T-cell (primary cell): ENCODE measurements at regions not wholly inside any gene's neighbourhood (a gene's known extent, or its start where the extent isn't known, plus 50 kb on each side); places are given as distances from the start of the nearest gene placed in this dataset.
"Not testable (repeated sequence)": the region's sequence is repeated elsewhere in the genome, so short reads cannot be mapped to it uniquely, and the experiment has no call there.

Source experiments
- ATAC-seq, 4 experiments: fragments of 200-7000 bp in 3 of 4; fragments of 150-1000 bp in 1 of 4; cut with Tn5 transposase; replicated peaks in 1 of 4; 1 replicate in 3 of 4; 2 replicates in 1 of 4; pipeline ENCODE4 v1.10.0; 2021; ENCODE audit warnings: moderate library complexity in 3 of 4, mild to moderate bottlenecking in 2 of 4, moderate number of reproducible peaks in 1 of 4
- CTCF ChIA-PET, 2 donors: fragments of 300-600 bp; sonication (Branson Sonifier 250); formaldehyde crosslinking; loops; one replicate each; lab custom pipeline; 2022; ENCODE audit warnings: antibody characterized with exemption in 2 of 2; lab: Charles Lee
- POLR2A ChIA-PET, 2 donors: fragments of 300-600 bp; sonication (Branson Sonifier 250); formaldehyde crosslinking; loops; one replicate each; lab custom pipeline; 2022; ENCODE audit warnings: antibody characterized with exemption in 2 of 2; lab: Charles Lee
- DNase-seq, 35 experiments: peaks; one replicate each; pipeline versions ENCODE4 v3.0.0 to v3.0.0-alpha.2; 2013 to 2023
- H3K27ac ChIP-seq: one replicate; pipeline ENCODE4 v1.5.1; 2013; ENCODE audit warnings: low read length
- H3K27me3 ChIP-seq, 2 experiments: replicated peaks in 1 of 2; 1 replicate in 1 of 2; 2 replicates in 1 of 2; pipeline versions ENCODE4 v1.6.1 to v1.7.0; 2013; ENCODE audit warnings: low read length in 1 of 2, mixed read lengths in 1 of 2; ENCODE audit not compliant: control insufficient read depth in 2 of 2, insufficient read depth in 2 of 2; ENCODE audit errors: extremely low read depth in 1 of 2
- H3K36me3 ChIP-seq, 2 donors: 1 replicate in 1 of 2; 2 replicates in 1 of 2; pipeline versions ENCODE4 v1.6.1 to v1.7.0; 2013; ENCODE audit warnings: low read length in 1 of 2; ENCODE audit not compliant: control insufficient read depth in 2 of 2, insufficient read depth in 1 of 2; ENCODE audit errors: extremely low read depth in 1 of 2
- H3K4me1 ChIP-seq, 2 experiments: 1 replicate in 1 of 2; 2 replicates in 1 of 2; pipeline versions ENCODE4 v1.6.1 to v1.7.0; 2013; ENCODE audit warnings: low read length in 2 of 2, mixed read lengths in 1 of 2; ENCODE audit not compliant: insufficient read depth in 2 of 2, control insufficient read depth in 1 of 2; ENCODE audit errors: extremely low read depth in 1 of 2
- H3K4me3 ChIP-seq, 2 donors: 1 replicate in 1 of 2; 2 replicates in 1 of 2; pipeline versions ENCODE4 v1.5.1 to v1.7.0; 2013; ENCODE audit warnings: mild to moderate bottlenecking in 2 of 2, low read length in 1 of 2, moderate library complexity in 1 of 2; ENCODE audit not compliant: control insufficient read depth in 1 of 2; ENCODE audit errors: extremely low read depth in 1 of 2
- H3K9me3 ChIP-seq: 2 replicates; pipeline ENCODE4 v1.7.0; 2013
- H3K27ac Mint-ChIP-seq, 2 donors: one replicate each; pipeline ENCODE4 v1.8.0; 2020 to 2021; ENCODE audit warnings: mild to moderate bottlenecking in 2 of 2, mixed read lengths in 2 of 2
- H3K27me3 Mint-ChIP-seq, 2 donors: one replicate each; pipeline ENCODE4 v1.8.0; 2021 to 2022; ENCODE audit warnings: mixed read lengths in 2 of 2
- H3K36me3 Mint-ChIP-seq: one replicate; pipeline ENCODE4 v1.8.0; 2021; ENCODE audit warnings: mixed read lengths
- H3K4me1 Mint-ChIP-seq, 3 donors: one replicate each; pipeline ENCODE4 v1.8.0; 2020 to 2022; ENCODE audit warnings: mixed read lengths in 3 of 3, mild to moderate bottlenecking in 1 of 3
- H3K4me3 Mint-ChIP-seq, 3 donors: one replicate each; pipeline ENCODE4 v1.8.0; 2020 to 2022; ENCODE audit warnings: mild to moderate bottlenecking in 3 of 3, mixed read lengths in 3 of 3, moderate library complexity in 3 of 3
- H3K9me3 Mint-ChIP-seq, 3 donors: one replicate each; pipeline ENCODE4 v1.8.0; 2020 to 2022; ENCODE audit warnings: mixed read lengths in 3 of 3
- WGBS: methylation state at CpG from one replicate; pipeline ENCODE4 v1.1.5; 2013; ENCODE audit warnings: missing lambda C conversion rate; ENCODE audit not compliant: insufficient coverage; 5-methylcytosine and 5-hydroxymethylcytosine counted together

GRCh38 chr12:87596636-87597035 is 432.6 kb downstream of the C12orf50 start:
- Histone ChIP-seq H3K36me3 (no peaks in the 10 kb centered on the region), H3K4me3 (no peak overlapping the region), H3K27ac (no peak overlapping the region), H3K4me1 (no peaks in the 10 kb centered on the region), H3K27me3 (no peaks in the 10 kb centered on the region), H3K9me3 (no peaks in the 10 kb centered on the region)
- ATAC-seq (no peak), DNase-seq (no peak)
- POLR2A ChIA-PET, result no interaction called here
- no peaks in the 10 kb centered on the region for H3K4me1 Mint-ChIP-seq
- H3K4me3 Mint-ChIP-seq, result no peak overlapping the region
- no peak overlapping the region for H3K27ac Mint-ChIP-seq
- H3K36me3 Mint-ChIP-seq, result no peaks in the 10 kb centered on the region
- CTCF ChIA-PET, result no interaction called here
- H3K9me3 Mint-ChIP-seq, result peaks cover 0 to 6% (median 2%) of the 10 kb centered on the region in 3 donors
- WGBS, result no CpG with 5 or more reads among the region's 1 CpG
- no peaks in the 10 kb centered on the region for H3K27me3 Mint-ChIP-seq

- H3K36me3 ChIP-seq, result no peaks in the 10 kb centered on the region
- H3K27me3 ChIP-seq, result no peaks in the 10 kb centered on the region
- Mint-ChIP-seq H3K27me3 (no peaks in the 10 kb centered on the region), H3K27ac (no peak overlapping the region), H3K4me3 (no peak overlapping the region), H3K4me1 (no peaks in the 10 kb centered on the region), H3K9me3 (peaks cover 0 to 6% (median 2%) of the 10 kb centered on the region in 3 donors), H3K36me3 (no peaks in the 10 kb centered on the region)
- no peaks in the 10 kb centered on the region for H3K4me1 ChIP-seq
- H3K27ac ChIP-seq, result no peak overlapping the region
- H3K9me3 ChIP-seq, result no peaks in the 10 kb centered on the region
- WGBS, result no CpG with 5 or more reads among the region's 5 CpGs
- ChIA-PET POLR2A (no interaction called here), CTCF (no interaction called here)
- no peak for DNase-seq
- ATAC-seq, result no peak
- no peak overlapping the region for H3K4me3 ChIP-seq
Observed at GRCh38 chr12:87596134-87596533, 433.1 kb downstream of the C12orf50 start.

- Mint-ChIP-seq H3K9me3 (peaks cover 0 to 12% (median 7%) of the 10 kb centered on the region in 3 donors), H3K4me1 (no peaks in the 10 kb centered on the region), H3K27me3 (no peaks in the 10 kb centered on the region), H3K27ac (no peak overlapping the region), H3K4me3 (no peak overlapping the region), H3K36me3 (no peaks in the 10 kb centered on the region)
- ChIA-PET CTCF (no interaction called here), POLR2A (no interaction called here)
- Histone ChIP-seq H3K27ac (no peak overlapping the region), H3K4me1 (no peaks in the 10 kb centered on the region), H3K4me3 (no peak overlapping the region), H3K27me3 (no peaks in the 10 kb centered on the region), H3K9me3 (no peaks in the 10 kb centered on the region), H3K36me3 (no peaks in the 10 kb centered on the region)
- WGBS, result no CpG with 5 or more reads among the region's 2 CpGs
- no peak for DNase-seq
- ATAC-seq, result no peak
Observed at GRCh38 chr12:87585882-87586557, 443.2 kb downstream of the C12orf50 start.

GRCh38 chr12:87579091-87579490 is 450.1 kb downstream of the C12orf50 start:
- POLR2A ChIA-PET, H3K36me3 ChIP-seq, DNase-seq, H3K27me3 Mint-ChIP-seq, H3K27ac Mint-ChIP-seq, ATAC-seq, H3K4me1 ChIP-seq, H3K9me3 ChIP-seq, H3K27me3 ChIP-seq, CTCF ChIA-PET, H3K27ac ChIP-seq, H3K4me3 Mint-ChIP-seq, H3K4me3 ChIP-seq, H3K4me1 Mint-ChIP-seq, H3K36me3 Mint-ChIP-seq: not testable (repeated sequence)
- WGBS, result no CpG with 5 or more reads among the region's 4 CpGs
- peaks cover 4 to 21% (median 12%) of the 10 kb centered on the region in 3 donors for H3K9me3 Mint-ChIP-seq

GRCh38 chr12:87575906-87576305 is 453.3 kb downstream of the C12orf50 start:
- CTCF ChIA-PET, result no interaction called here
- Mint-ChIP-seq H3K27me3 (no peaks in the 10 kb centered on the region), H3K36me3 (no peaks in the 10 kb centered on the region)

GRCh38 chr12:87566918-87567317 is 462.3 kb downstream of the C12orf50 start:
- POLR2A ChIA-PET, H3K36me3 ChIP-seq, H3K4me3 Mint-ChIP-seq: not testable (repeated sequence)

More at GRCh38 chr12:87575906-87576305, 453.3 kb downstream of the C12orf50 start:
- H3K4me1 ChIP-seq, result no peaks in the 10 kb centered on the region
- ATAC-seq (no peak), DNase-seq (no peak)
- POLR2A ChIA-PET, result no interaction called here
- H3K4me3 ChIP-seq, result no peak overlapping the region
- no peaks in the 10 kb centered on the region for H3K27me3 ChIP-seq
- H3K4me3 Mint-ChIP-seq, result no peak overlapping the region
- WGBS, result no CpG with 5 or more reads among the region's 2 CpGs
- no peak overlapping the region for H3K27ac ChIP-seq
- no peaks in the 10 kb centered on the region for H3K4me1 Mint-ChIP-seq
- no peaks in the 10 kb centered on the region for H3K36me3 ChIP-seq
- H3K9me3 Mint-ChIP-seq, result peaks cover 4 to 17% (median 12%) of the 10 kb centered on the region in 3 donors
- no peak overlapping the region for H3K27ac Mint-ChIP-seq
- no peaks in the 10 kb centered on the region for H3K9me3 ChIP-seq

More at GRCh38 chr12:87566918-87567317, 462.3 kb downstream of the C12orf50 start:
- H3K4me1 ChIP-seq, H3K27me3 ChIP-seq, H3K27me3 Mint-ChIP-seq, H3K27ac Mint-ChIP-seq, H3K4me1 Mint-ChIP-seq, ATAC-seq, H3K4me3 ChIP-seq, DNase-seq, H3K27ac ChIP-seq, H3K36me3 Mint-ChIP-seq, CTCF ChIA-PET, H3K9me3 ChIP-seq: not testable (repeated sequence)
- peaks cover 0 to 14% (median 8%) of the 10 kb centered on the region in 3 donors for H3K9me3 Mint-ChIP-seq
- WGBS, result 61% methylated on average over 3 of the region's 4 CpGs
